AG09319 (cell line): ENCODE measurements at regions not wholly inside any gene's neighbourhood (a gene's known extent, or its start where the extent isn't known, plus 50 kb on each side); places are given as distances from the start of the nearest gene placed in this dataset.

Experiments
- DNase-seq: peaks from one replicate; pipeline ENCODE4 v3.0.0-alpha.2; 2010; ENCODE audit warnings: low read depth; ENCODE audit errors: extremely low read depth
- TF ChIP-seq, protein P1 (sequence below): IDR thresholded peaks from 2 replicates; pipeline ENCODE4 v1.5.1; 2011; ENCODE audit warnings: low read depth, mild to moderate bottlenecking, inconsistent platforms, low read length, moderate library complexity

DNA sequence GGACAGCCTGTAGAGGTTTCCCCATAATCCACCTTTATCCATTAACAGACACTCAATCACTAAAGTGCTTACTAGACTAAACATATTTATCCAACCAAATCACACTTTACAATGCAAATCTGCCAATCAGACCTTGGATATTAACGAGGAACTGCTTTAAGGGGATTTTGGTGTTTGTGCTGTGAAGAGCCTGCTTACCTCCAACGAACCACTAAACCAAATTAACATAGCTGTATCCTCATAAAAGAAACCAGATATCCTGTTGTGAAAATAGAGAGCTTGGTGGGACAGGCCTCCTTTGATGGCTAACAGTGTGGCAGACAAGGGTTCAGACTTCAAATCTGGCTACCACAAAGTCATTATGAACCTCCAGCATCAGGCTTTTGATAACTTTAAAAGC is 252.6 kb upstream of the HAND2 start:
- TF ChIP-seq, protein P1, sequence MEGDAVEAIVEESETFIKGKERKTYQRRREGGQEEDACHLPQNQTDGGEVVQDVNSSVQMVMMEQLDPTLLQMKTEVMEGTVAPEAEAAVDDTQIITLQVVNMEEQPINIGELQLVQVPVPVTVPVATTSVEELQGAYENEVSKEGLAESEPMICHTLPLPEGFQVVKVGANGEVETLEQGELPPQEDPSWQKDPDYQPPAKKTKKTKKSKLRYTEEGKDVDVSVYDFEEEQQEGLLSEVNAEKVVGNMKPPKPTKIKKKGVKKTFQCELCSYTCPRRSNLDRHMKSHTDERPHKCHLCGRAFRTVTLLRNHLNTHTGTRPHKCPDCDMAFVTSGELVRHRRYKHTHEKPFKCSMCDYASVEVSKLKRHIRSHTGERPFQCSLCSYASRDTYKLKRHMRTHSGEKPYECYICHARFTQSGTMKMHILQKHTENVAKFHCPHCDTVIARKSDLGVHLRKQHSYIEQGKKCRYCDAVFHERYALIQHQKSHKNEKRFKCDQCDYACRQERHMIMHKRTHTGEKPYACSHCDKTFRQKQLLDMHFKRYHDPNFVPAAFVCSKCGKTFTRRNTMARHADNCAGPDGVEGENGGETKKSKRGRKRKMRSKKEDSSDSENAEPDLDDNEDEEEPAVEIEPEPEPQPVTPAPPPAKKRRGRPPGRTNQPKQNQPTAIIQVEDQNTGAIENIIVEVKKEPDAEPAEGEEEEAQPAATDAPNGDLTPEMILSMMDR = no peak
- DNase-seq = no peak

DNA sequence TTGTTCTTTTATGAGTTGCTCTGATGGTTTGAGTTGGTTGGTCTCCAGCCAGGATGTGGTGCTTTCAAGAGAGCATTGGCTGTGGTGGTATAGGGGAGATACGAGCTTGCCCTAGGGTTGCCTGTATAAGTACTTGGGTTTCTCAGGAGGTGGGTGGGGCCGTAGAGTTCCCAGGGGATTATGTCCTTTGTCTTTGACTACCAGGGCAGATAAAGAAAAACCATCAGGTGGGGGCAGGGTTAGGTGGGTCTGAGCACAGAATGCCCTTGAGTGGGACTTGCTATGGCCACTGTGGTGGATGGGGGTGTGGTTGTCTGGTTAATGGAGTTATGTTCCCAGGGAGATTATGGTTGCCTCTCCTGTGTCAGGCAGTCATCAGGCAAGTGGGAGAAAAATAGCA is 247.9 kb upstream of the HAND2 start:
- DNase-seq = no peak
- TF ChIP-seq, protein P1 = no peak

GRCh38 chr4:173777421-173777820 is 247.4 kb upstream of the HAND2 start:
- TF ChIP-seq, protein P1 = no peak
- no peak for DNase-seq

- DNase-seq = no peak
Measured at GRCh38 chr4:173769568-173769967, 239.5 kb upstream of the HAND2 start.

DNA sequence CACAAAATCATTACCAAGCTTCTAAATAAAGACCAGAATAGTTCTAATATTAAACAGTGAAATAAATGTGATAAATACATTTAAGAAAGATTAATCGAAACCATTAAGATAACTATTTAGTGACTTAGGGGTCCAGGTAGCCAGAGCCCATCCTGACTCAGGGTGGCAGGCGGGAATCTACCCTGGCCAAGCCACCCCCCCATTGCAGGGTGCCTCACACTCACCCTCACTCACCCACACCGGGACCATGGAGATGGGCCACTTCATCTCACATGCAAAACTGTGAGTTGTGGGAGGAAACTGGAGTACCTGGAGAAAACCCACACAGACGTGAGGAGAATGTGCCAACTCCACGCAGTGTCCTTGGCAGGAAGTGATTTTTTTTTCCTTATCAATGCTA is 237.6 kb upstream of the HAND2 start:
- DNase-seq = no peak
- TF ChIP-seq, protein P1 = no peak

More at GRCh38 chr4:173769568-173769967, 239.5 kb upstream of the HAND2 start:
- TF ChIP-seq, protein P1 = no peak

- TF ChIP-seq, protein P1 = no peak
- no peak for DNase-seq
Measured at GRCh38 chr4:173766171-173766600, 236.2 kb upstream of the HAND2 start.

DNA sequence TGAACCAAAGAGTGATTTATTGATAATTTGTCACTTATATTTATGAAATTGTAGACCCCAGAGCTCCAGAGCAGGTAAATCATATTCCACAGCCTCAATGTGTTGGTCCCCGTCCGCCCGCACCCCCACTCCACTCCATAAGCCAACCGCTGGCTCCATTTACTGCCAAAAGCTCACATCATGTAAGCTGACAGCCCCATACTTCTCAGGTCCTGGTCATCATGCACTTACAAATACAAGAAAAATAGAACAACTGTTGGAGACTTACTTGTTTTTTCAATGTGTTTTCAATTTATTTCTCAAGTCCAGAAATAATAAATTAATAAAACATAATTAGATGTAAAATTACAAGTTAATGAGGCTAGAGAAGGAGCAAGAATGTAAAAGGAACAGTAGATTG is 235.7 kb upstream of the HAND2 start:
- DNase-seq = no peak

More for the DNA sequence above, 235.7 kb upstream of the HAND2 start:
- TF ChIP-seq, protein P1 = no peak
